ENCODE measurements at regions not wholly inside any gene's neighbourhood (a gene's known extent, or its start where the extent isn't known, plus 50 kb on each side); places are given as distances from the start of the nearest gene placed in this dataset.

DNA sequence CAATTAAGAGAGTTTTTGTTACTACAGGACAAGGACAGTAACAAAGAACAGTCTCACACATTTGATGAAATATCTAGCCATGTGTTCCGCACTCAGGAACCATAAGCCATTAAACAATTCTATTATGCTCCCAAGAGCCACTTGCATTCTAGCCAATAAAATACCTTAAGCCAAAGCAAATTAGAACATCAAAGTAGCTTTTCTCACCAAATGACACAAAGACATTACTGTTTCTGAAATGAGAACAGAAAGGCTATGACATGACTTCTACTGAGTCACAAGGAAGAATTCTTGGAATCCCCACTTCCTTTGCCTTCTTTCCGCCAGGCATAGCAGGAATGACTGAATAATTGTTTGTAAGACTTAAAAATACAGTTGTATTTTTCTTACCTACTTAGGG, 445.8 kb downstream of the ATP23 start:
- Mint-ChIP-seq H3K4me3 (no peak overlapping the region), H3K27me3 (no peaks in the 10 kb centered on the region), H3K4me1 (no peaks in the 10 kb centered on the region), H3K36me3 (no peaks in the 10 kb centered on the region), H3K9me3 (peaks cover 1% of the 10 kb centered on the region), H3K27ac (no peak overlapping the region)
- DNase-seq (ENCODE audit: low spot score in 2 of 2), result no peak
- ATAC-seq (ENCODE audit: low read depth), result no peak

DNA sequence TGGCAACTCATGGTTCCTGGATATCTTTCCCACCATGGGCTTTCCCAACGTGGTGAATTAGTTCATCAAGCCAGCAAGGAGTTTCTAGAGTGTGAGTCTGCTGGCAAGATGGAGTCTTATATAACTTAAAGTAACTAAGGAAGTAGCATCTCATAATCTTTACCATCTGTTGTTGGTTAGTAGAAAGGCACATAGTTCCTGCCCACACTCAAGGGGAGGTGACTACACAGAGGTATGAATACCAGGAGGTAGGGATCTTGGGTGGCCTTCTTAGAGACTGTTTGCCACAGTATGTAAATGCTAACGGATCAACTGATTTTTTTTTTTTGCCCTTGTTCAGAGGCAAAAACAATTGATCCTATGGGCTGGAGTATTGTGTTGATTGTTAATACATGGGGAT, 446.9 kb downstream of the ATP23 start:
- H3K9me3 Mint-ChIP-seq, result peaks cover 4% of the 10 kb centered on the region
- DNase-seq (ENCODE audit: low spot score in 2 of 2) (no peak), ATAC-seq (ENCODE audit: low read depth) (no peak)
- no peak overlapping the region for H3K27ac Mint-ChIP-seq
- no peaks in the 10 kb centered on the region for H3K27me3 Mint-ChIP-seq
- no peaks in the 10 kb centered on the region for H3K4me1 Mint-ChIP-seq
- no peak overlapping the region for H3K4me3 Mint-ChIP-seq
- H3K36me3 Mint-ChIP-seq, result no peaks in the 10 kb centered on the region

DNA sequence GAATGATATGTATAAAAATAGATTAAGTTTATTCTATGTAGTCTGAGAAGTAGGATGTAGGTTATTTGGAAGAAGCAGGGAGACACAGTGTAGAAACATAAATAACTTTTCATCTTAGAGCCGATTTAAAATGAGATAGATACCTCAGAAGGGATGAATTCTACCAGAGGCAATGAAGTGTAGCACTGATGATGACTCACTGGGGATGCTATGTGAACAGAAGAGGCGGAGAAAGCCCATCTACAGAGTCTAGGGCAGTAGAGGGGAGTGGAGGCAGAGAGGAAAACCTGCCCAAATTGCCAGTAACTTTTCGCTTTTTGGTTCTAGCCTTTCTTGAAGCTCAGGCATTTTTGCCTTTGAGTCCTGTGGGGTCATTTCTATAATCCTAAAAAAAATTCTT, 451.8 kb downstream of the ATP23 start:
- no peaks in the 10 kb centered on the region for H3K36me3 Mint-ChIP-seq
- no peak for ATAC-seq (ENCODE audit: low read depth)
- no peaks in the 10 kb centered on the region for H3K27me3 Mint-ChIP-seq
- DNase-seq (ENCODE audit: low spot score in 2 of 2), result no peak
- H3K27ac Mint-ChIP-seq, result no peak overlapping the region
- no peaks in the 10 kb centered on the region for H3K4me1 Mint-ChIP-seq
- H3K9me3 Mint-ChIP-seq, result peaks cover 10% of the 10 kb centered on the region
- no peak overlapping the region for H3K4me3 Mint-ChIP-seq

GRCh38 chr12:58395056-58395455, 453.7 kb downstream of the ATP23 start:
- DNase-seq (ENCODE audit: low spot score in 2 of 2) (no peak), ATAC-seq (ENCODE audit: low read depth) (no peak)
- Mint-ChIP-seq H3K27me3 (no peaks in the 10 kb centered on the region), H3K4me1 (no peaks in the 10 kb centered on the region), H3K4me3 (no peak overlapping the region), H3K9me3 (peaks cover 10% of the 10 kb centered on the region), H3K27ac (no peak overlapping the region), H3K36me3 (no peaks in the 10 kb centered on the region)

DNA sequence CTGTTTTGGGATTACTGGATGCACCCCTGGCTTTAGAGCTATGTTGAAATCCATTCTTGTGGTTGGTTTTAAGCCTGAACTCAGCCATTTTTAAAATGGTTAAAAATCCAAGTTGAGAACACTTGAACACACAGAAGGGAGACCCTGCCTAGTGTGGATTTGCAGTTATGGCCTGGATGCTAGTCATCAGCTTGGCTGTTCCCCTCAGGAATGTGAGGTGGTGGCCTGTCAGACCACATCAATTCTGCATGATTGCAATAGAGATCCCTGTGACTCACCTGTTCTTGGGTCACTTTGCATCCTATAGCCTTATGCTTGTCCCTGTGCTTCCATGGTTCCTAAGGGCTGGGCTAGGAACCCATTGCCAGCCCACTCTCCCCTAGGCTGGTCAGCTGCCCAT, 454.1 kb downstream of the ATP23 start:
- Mint-ChIP-seq H3K9me3 (peaks cover 10% of the 10 kb centered on the region), H3K36me3 (no peaks in the 10 kb centered on the region), H3K27ac (no peak overlapping the region), H3K4me1 (no peaks in the 10 kb centered on the region), H3K27me3 (no peaks in the 10 kb centered on the region), H3K4me3 (no peak overlapping the region)
- ATAC-seq (ENCODE audit: low read depth) (no peak), DNase-seq (ENCODE audit: low spot score in 2 of 2) (no peak)

GRCh38 chr12:58396239-58396638, 454.9 kb downstream of the ATP23 start:
- Mint-ChIP-seq H3K4me3 (no peak overlapping the region), H3K27ac (no peak overlapping the region)

GRCh38 chr12:58405363-58405762, 464.0 kb downstream of the ATP23 start:
- peaks cover 1% of the 10 kb centered on the region for H3K9me3 Mint-ChIP-seq
- DNase-seq (ENCODE audit: low spot score in 2 of 2), result no peak
- H3K36me3 Mint-ChIP-seq, result no peaks in the 10 kb centered on the region
- ATAC-seq (ENCODE audit: low read depth), result no peak
- H3K27ac Mint-ChIP-seq, result no peak overlapping the region
- no peak overlapping the region for H3K4me3 Mint-ChIP-seq
- H3K4me1 Mint-ChIP-seq, result no peaks in the 10 kb centered on the region
- H3K27me3 Mint-ChIP-seq, result no peaks in the 10 kb centered on the region

More at GRCh38 chr12:58396239-58396638, 454.9 kb downstream of the ATP23 start:
- H3K36me3 Mint-ChIP-seq, result no peaks in the 10 kb centered on the region
- H3K27me3 Mint-ChIP-seq, result no peaks in the 10 kb centered on the region
- ATAC-seq (ENCODE audit: low read depth), result no peak
- no peaks in the 10 kb centered on the region for H3K4me1 Mint-ChIP-seq
- no peak for DNase-seq (ENCODE audit: low spot score in 2 of 2)
- peaks cover 9% of the 10 kb centered on the region for H3K9me3 Mint-ChIP-seq

GRCh38 chr12:58408516-58408915, 467.1 kb downstream of the ATP23 start:
- H3K27me3 Mint-ChIP-seq, result peaks cover 4% of the 10 kb centered on the region
- peaks cover 1% of the 10 kb centered on the region for H3K9me3 Mint-ChIP-seq
- no peak overlapping the region for H3K27ac Mint-ChIP-seq
- peaks cover 2% of the 10 kb centered on the region for H3K4me1 Mint-ChIP-seq
- H3K36me3 Mint-ChIP-seq, result no peaks in the 10 kb centered on the region
- ATAC-seq (ENCODE audit: low read depth), result no peak
- no peak for DNase-seq (ENCODE audit: low spot score in 2 of 2)
- H3K4me3 Mint-ChIP-seq, result no peak overlapping the region

DNA sequence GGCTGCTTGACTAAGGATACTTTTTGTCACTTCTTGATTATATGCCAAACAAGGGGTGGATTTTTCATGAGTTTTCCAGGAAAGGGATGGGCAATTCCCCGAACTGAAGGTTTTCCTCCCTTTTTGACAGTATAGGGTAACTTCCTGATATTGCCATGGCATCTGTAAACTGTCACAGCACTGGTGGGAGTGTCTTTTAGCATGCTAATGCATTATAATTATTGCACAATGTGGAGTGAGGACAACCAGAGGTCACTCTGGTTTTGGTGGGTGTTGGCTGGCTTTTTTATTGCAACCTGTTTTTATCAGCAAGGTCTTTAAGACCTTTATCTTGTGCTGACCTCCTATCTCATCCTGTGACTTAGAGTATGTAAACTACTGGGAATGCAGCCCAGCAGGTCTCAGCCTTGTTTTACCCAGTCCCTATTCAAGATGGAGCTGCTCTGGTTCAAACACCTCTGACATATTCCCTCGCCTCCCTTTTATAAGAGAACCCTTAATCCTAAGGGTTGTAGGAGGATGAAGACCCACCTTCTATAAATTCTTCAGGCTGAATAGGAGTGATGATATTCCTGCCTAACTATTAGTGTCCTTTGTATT, 471.2 kb downstream of the ATP23 start:
- Mint-ChIP-seq H3K4me1 (peaks cover 2% of the 10 kb centered on the region), H3K36me3 (no peaks in the 10 kb centered on the region), H3K27ac (no peak overlapping the region), H3K27me3 (peaks cover 4% of the 10 kb centered on the region), H3K9me3 (peaks cover 3% of the 10 kb centered on the region), H3K4me3 (no peak overlapping the region)
- ATAC-seq (ENCODE audit: low read depth), result no peak
- no peak for DNase-seq (ENCODE audit: low spot score in 2 of 2)

DNA sequence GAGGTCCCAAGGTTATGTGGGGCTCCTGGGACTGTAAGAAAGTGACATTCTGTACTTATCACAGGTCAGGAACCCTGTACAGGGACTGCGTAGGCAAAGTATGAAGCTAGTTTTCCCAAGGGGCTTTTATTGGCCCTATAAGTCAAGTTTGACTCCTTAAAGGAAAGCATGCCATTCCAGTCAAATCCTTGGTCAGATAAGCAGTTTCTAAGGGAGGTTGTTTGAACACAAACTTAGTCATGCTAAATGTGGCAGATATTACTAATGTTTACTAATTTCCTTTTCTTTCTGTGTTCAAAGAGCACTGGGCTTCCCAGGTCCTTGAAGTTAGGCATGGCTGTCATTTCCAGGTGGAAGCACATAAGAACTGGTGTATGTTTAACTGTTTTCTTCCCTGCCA, 472.4 kb downstream of the ATP23 start:
- no peak for ATAC-seq (ENCODE audit: low read depth)
- Mint-ChIP-seq H3K4me3 (no peak overlapping the region), H3K9me3 (peaks cover 5% of the 10 kb centered on the region), H3K4me1 (peaks cover 2% of the 10 kb centered on the region), H3K27ac (no peak overlapping the region), H3K36me3 (no peaks in the 10 kb centered on the region), H3K27me3 (peaks cover 4% of the 10 kb centered on the region)
- no peak for DNase-seq (ENCODE audit: low spot score in 2 of 2)

- no peak for ATAC-seq (ENCODE audit: low read depth)
Measured at GRCh38 chr12:58414398-58414871, 473.1 kb downstream of the ATP23 start.

GRCh38 chr12:58415716-58416115, 474.3 kb downstream of the ATP23 start:
- H3K4me1 Mint-ChIP-seq, result peaks cover 2% of the 10 kb centered on the region
- DNase-seq (ENCODE audit: low spot score in 2 of 2), result no peak
- H3K36me3 Mint-ChIP-seq, result no peaks in the 10 kb centered on the region
- H3K27ac Mint-ChIP-seq, result no peak overlapping the region
- H3K27me3 Mint-ChIP-seq, result peaks cover 4% of the 10 kb centered on the region
- no peak for ATAC-seq (ENCODE audit: low read depth)
- peaks cover 4% of the 10 kb centered on the region for H3K9me3 Mint-ChIP-seq
- no peak overlapping the region for H3K4me3 Mint-ChIP-seq

More at GRCh38 chr12:58414398-58414871, 473.1 kb downstream of the ATP23 start:
- DNase-seq (ENCODE audit: low spot score in 2 of 2), result no peak
- H3K4me1 Mint-ChIP-seq, result peaks cover 2% of the 10 kb centered on the region
- H3K9me3 Mint-ChIP-seq, result peaks cover 4% of the 10 kb centered on the region
- H3K4me3 Mint-ChIP-seq, result no peak overlapping the region
- peaks cover 4% of the 10 kb centered on the region for H3K27me3 Mint-ChIP-seq
- no peak overlapping the region for H3K27ac Mint-ChIP-seq
- no peaks in the 10 kb centered on the region for H3K36me3 Mint-ChIP-seq

GRCh38 chr12:58416236-58416635, 474.9 kb downstream of the ATP23 start:
- DNase-seq (ENCODE audit: low spot score in 2 of 2), result no peak

DNA sequence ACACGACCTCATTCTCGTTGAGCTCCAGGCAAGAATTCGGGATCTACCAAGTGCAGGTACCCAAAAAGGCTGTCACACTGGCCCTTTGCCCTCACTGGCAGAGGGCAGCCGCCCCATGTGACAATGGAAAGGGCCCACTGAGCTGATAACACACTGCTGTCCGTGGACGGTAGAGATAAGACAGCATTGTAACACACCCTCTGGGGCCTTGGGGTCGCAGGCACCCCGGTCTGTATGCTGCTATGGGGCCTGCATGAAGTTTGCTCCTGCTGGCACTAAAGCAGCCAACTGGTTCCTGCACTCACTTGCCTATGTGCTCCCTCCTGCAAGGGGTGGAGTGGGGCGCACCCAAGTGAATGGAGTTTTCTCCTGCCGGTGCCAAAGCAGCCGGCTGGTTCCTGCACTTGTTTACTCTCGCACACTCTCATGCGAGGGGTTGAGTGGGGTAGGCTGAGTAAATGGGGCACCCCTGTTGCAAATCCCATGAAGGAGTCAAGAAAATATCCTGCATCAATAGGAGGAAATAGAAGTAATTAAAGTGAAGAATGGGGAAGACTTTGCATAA, 477.9 kb downstream of the ATP23 start:
- DNase-seq (ENCODE audit: low spot score in 2 of 2), result no peak
- no peak for ATAC-seq (ENCODE audit: low read depth)
- Mint-ChIP-seq H3K27me3 (peaks cover 3% of the 10 kb centered on the region), H3K27ac (no peak overlapping the region), H3K9me3 (peaks cover 4% of the 10 kb centered on the region), H3K36me3 (no peaks in the 10 kb centered on the region), H3K4me1 (no peaks in the 10 kb centered on the region), H3K4me3 (no peak overlapping the region)

More at GRCh38 chr12:58416236-58416635, 474.9 kb downstream of the ATP23 start:
- peaks cover 2% of the 10 kb centered on the region for H3K4me1 Mint-ChIP-seq
- no peak overlapping the region for H3K4me3 Mint-ChIP-seq
- ATAC-seq (ENCODE audit: low read depth), result no peak
- H3K36me3 Mint-ChIP-seq, result no peaks in the 10 kb centered on the region
- H3K9me3 Mint-ChIP-seq, result peaks cover 4% of the 10 kb centered on the region
- H3K27me3 Mint-ChIP-seq, result peaks cover 4% of the 10 kb centered on the region
- H3K27ac Mint-ChIP-seq, result no peak overlapping the region

DNA sequence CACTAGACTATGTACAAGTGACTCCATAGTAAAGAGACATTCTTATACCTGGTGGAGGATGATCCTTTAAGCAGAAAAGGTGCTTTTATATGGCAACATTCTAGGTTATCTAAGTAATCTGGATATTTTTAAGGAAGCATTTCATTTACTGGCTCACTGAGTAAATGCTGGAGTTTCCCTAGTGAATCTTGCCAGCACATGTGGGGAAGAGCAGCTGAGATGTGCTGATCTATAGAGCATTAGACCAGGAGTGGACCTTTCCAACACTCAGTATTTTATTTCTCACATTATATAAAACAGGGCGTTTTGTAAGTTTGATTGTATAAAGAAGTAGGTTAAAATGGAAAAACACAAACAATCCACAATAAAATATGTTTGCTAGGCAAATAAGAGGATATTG, 478.5 kb downstream of the ATP23 start:
- peaks cover 3% of the 10 kb centered on the region for H3K27me3 Mint-ChIP-seq
- DNase-seq (ENCODE audit: low spot score in 2 of 2) (no peak), ATAC-seq (ENCODE audit: low read depth) (no peak)
- H3K27ac Mint-ChIP-seq, result no peak overlapping the region
- H3K4me3 Mint-ChIP-seq, result no peak overlapping the region
- H3K36me3 Mint-ChIP-seq, result no peaks in the 10 kb centered on the region
- H3K4me1 Mint-ChIP-seq, result no peaks in the 10 kb centered on the region
- peaks cover 4% of the 10 kb centered on the region for H3K9me3 Mint-ChIP-seq
